ENCODE measurements at regions not wholly inside any gene's neighbourhood (a gene's known extent, or its start where the extent isn't known, plus 50 kb on each side); places are given as distances from the start of the nearest gene placed in this dataset.
A peak's percentile ranks its signal among the peaks of the same experiment; 100 is the strongest.

GRCh38 chr11:38014405-38014804, 1416.4 kb upstream of the RAG2 start:
- no peak for FAIRE-seq
- no peak for TF ChIP-seq CTCF (IDR thresholded peaks at IDR 0.05; ENCODE audit: insufficient read depth, missing control alignments)

GRCh38 chr11:38013157-38013556, 1415.1 kb upstream of the RAG2 start:
- no peak for DNase-seq (ENCODE audit: insufficient read length, low spot score)
- no peak for FAIRE-seq
- no peak for TF ChIP-seq CTCF (IDR thresholded peaks at IDR 0.05; ENCODE audit: insufficient read depth, missing control alignments)

More at GRCh38 chr11:38014405-38014804, 1416.4 kb upstream of the RAG2 start:
- DNase-seq (ENCODE audit: insufficient read length, low spot score) = no peak

- no peak for TF ChIP-seq CTCF (IDR thresholded peaks at IDR 0.05; ENCODE audit: insufficient read depth, missing control alignments)
- DNase-seq (ENCODE audit: insufficient read length, low spot score) (no peak), FAIRE-seq (no peak)
Measured at GRCh38 chr11:38011496-38011895, 1413.5 kb upstream of the RAG2 start.

GRCh38 chr11:38009932-38010331, 1411.9 kb upstream of the RAG2 start:
- no peak for TF ChIP-seq CTCF (IDR thresholded peaks at IDR 0.05; ENCODE audit: insufficient read depth, missing control alignments)
- no peak for FAIRE-seq
- DNase-seq (ENCODE audit: insufficient read length, low spot score) = no peak

- FAIRE-seq (no peak), DNase-seq (ENCODE audit: insufficient read length, low spot score) (no peak)
- no peak for TF ChIP-seq CTCF (IDR thresholded peaks at IDR 0.05; ENCODE audit: insufficient read depth, missing control alignments)
Measured at GRCh38 chr11:38006466-38006865, 1408.4 kb upstream of the RAG2 start.

- FAIRE-seq (no peak), DNase-seq (ENCODE audit: insufficient read length, low spot score) (no peak)
- no peak for TF ChIP-seq CTCF (IDR thresholded peaks at IDR 0.05; ENCODE audit: insufficient read depth, missing control alignments)
Measured at GRCh38 chr11:38005597-38005996, 1407.6 kb upstream of the RAG2 start.

DNA sequence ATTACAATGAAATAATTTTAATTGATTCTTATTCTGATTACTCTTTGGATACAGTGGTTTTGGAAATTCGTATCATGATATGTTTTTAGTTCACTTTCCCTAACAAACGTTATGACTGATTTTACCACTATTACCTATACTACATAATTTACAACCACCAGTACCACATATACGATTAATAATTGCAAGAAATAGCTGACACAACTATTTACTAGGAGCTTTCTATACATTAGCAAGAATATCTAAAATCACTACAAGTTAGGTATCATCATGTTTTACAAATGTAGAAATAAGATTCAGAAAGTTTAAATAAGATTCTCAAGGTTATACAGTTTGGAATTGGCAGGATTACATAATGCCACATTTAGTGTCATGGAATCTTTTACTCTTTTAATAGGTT, 1401.1 kb upstream of the RAG2 start:
- no peak for DNase-seq (ENCODE audit: insufficient read length, low spot score)
- FAIRE-seq = peak; percentile 61
- TF ChIP-seq CTCF (IDR thresholded peaks at IDR 0.05; ENCODE audit: insufficient read depth, missing control alignments) = no peak
